Embryonic facial prominence (tissue), 1 donor: ENCODE measurements at regions not wholly inside any gene's neighbourhood (a gene's known extent, or its start where the extent isn't known, plus 50 kb on each side); places are given as distances from the start of the nearest gene placed in this dataset.

Source experiments
- DNase-seq: peaks from one replicate; pipeline ENCODE4 v3.0.0-alpha.2; 2016; ENCODE audit errors: extremely low spot score

GRCh38 chr18:77851802-77852201 lies 602.2 kb downstream of the GALR1 start:
- no peak for DNase-seq

GRCh38 chr18:77853859-77854258 lies 604.2 kb downstream of the GALR1 start:
- no peak for DNase-seq

GRCh38 chr18:77857678-77858655 lies 608.3 kb downstream of the GALR1 start:
- no peak for DNase-seq

- no peak for DNase-seq
Measured at GRCh38 chr18:77859634-77860033, 610.0 kb downstream of the GALR1 start.

GRCh38 chr18:77862066-77862757 lies 612.6 kb downstream of the GALR1 start:
- DNase-seq, result no peak

GRCh38 chr18:77865853-77866252 lies 616.2 kb downstream of the GALR1 start:
- DNase-seq, result no peak

DNA sequence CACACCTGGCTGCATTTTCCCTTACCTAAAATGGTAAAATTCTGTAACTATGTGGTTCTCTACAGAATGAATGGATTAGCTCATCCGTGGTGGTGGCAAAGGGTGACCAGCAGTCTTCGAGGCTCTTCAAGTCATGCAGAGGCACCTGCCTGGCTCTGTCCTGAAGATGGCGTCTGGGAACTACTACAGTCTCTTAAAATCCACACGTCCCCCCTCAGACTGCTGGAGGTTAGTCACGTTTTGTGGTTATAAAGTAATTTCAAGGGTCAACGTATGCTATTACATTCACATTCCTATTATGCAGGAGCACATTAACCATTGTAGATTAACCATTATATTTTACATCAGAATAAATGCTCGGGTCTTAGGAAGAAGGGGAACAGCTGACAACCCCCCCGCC lies 616.7 kb downstream of the GALR1 start:
- DNase-seq, result no peak

- no peak for DNase-seq
Measured at GRCh38 chr18:77870199-77870598, 620.6 kb downstream of the GALR1 start.

- DNase-seq, result no peak
Measured at GRCh38 chr18:77870894-77871293, 621.2 kb downstream of the GALR1 start.

DNA sequence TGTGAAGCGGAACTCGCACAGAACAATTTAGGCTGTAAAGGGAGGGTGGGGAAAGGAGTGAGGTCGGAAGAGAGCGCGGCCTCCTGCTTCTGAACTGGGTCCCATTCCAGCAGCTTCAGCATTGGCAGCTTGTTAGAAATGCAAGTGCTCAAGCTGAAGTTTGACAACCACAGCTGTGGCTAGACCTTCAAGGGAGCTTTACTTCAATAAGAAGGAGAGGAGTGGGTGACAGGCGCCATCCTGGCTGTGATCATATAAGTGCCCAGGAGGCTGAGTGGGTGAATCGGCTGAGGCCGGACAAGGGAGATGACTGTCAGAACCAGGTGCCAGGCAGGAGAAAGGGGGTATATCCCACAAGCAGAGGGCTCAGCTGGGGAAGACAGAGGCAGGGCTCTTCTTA lies 622.5 kb downstream of the GALR1 start:
- no peak for DNase-seq

DNA sequence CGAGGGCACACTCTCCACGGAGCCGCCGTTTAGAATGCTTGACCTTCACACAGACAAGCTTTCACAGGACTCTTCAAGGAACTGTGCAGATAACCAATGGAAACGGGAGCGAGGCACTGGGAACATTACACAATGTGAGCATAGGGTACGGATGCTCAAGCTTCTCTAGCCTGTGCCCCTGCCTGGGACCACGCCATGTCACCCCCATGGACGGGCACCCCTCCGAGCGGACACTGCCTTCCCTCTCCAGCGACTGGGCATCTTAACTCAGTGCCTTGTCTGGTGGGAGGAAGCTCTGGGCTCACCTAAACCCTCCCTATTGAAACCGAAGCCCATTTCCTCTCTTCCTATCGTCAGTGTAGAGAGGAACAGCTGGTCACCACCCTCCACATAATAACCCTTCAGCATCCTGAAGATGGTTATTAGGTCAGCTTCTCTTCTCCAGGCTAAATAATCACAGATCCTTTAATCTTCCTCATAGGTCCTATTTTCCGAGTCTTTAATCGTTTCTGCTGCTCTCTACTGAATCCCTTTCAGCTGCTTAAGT lies 626.7 kb downstream of the GALR1 start:
- no peak for DNase-seq

DNA sequence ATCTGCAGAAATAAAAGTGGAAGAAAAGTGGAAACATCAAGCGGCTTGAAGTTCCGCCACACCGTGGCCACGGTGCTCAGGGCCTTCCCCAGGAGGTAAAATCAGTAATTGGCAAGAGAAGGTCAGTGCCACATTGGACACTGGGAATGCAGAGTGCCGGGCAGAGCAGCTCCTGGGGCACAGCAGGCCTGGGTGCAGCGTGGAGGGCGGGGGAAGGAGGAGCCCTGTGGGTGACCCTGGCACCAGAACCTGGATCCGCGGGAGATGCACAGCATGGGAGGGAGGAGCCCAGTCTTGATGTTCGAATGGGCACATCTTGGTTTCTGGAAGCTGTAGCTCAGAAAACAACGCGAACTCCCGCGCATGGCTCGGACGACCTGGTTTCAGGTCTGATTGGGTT lies 630.2 kb downstream of the GALR1 start:
- no peak for DNase-seq

DNA sequence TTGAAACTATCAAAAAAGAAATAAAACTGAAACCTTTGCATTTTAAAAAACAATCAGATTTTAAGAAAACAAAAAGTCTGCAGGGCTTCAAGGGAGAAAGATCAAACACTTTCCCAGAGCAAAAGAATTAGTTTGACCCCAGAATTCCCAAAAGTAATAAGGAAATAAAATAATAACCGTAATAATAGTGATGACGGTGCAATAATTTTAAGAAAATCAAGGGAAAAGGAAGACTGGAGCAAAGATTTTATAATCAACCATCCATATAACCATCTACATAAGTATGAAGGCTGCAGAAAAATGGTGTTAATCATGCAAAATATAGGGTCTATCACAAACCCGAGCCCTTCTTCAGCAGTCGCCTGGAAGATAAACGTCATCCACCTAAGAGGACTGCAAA lies 634.8 kb downstream of the GALR1 start:
- DNase-seq, result no peak

DNA sequence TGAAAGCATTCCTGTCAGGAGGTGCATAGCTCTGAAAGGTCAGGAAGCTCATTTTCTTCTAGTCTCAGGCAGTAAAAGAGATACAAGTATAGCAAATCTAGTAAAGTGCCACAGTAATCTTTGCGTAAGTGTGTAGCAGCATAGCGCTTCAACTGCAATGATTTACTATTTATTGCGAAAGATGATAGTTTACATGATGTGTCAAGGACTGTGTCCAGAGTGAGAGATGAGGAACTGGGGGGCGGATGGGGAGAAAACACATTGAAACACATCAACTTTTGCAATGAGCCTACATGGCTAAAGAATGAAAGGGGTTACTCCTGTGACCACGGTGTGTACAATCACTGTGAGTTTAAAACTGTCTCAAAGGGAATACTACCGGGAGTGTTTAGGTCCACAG lies 644.4 kb downstream of the GALR1 start:
- no peak for DNase-seq

- DNase-seq, result no peak
Measured at GRCh38 chr18:77895250-77895649, 645.6 kb downstream of the GALR1 start.

DNA sequence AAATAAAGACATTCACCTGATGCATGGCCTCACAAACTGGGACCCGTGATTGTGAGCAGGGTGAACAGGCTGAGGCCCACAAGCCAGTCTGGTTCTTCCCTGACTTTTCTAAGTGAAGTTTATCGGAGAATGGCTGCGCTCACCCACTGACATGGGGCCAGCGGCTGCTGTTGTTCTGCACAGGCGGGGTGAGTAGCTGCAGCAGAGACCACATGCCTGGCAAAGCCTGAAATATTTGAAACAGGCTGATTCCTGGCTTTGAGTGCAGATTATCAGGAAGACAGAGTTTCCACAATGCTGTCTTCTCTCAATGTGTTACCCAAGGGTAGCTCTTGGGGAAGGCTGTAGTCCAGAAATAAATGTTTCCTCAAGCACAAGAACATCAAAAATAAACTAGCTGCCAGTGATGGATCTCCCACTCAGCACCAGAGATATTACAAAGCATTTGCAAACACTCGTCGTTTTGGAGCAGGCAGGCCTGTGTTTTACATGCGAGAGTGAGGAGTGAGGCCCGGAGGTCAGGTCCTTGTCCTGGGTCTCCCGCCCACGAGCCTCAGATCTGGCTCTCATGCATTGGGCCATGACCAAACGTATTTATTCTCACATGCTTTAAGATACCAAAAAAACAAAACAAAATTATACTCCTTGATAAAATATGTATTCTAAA lies 647.1 kb downstream of the GALR1 start:
- DNase-seq, result no peak

DNA sequence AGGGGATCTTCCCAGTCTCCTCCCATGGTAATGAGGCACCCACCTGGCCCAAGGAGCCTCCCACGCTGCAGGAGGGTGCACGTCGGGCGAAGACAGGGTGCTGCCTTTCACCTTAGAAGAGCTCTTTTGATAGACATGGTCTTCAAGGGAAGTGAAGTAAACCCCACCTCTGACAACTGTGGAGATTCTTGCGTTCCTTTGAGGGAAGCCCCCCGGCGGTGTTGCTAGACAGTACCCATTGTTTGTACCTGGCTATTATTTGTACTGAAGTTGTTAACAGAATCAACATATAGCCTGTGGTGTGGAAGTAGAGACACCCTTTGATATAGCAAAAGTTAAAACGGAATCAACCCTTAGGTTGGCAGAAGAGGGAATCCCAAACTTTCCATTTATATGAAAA lies 648.0 kb downstream of the GALR1 start:
- no peak for DNase-seq

GRCh38 chr18:77899972-77900754 lies 650.5 kb downstream of the GALR1 start:
- no peak for DNase-seq

GRCh38 chr18:77905011-77905410 lies 655.4 kb downstream of the GALR1 start:
- DNase-seq, result no peak

GRCh38 chr18:77905449-77906055 lies 655.9 kb downstream of the GALR1 start:
- DNase-seq, result no peak
